ENCODE measurements at regions not wholly inside any gene's neighbourhood (a gene's known extent, or its start where the extent isn't known, plus 50 kb on each side); places are given as distances from the start of the nearest gene placed in this dataset.

GRCh38 chr4:8701126-8702019 lies 108.8 kb downstream of the CPZ start:
- intact Hi-C loops (cut with DNase I): no loop called here
- no peak for FAIRE-seq

DNA sequence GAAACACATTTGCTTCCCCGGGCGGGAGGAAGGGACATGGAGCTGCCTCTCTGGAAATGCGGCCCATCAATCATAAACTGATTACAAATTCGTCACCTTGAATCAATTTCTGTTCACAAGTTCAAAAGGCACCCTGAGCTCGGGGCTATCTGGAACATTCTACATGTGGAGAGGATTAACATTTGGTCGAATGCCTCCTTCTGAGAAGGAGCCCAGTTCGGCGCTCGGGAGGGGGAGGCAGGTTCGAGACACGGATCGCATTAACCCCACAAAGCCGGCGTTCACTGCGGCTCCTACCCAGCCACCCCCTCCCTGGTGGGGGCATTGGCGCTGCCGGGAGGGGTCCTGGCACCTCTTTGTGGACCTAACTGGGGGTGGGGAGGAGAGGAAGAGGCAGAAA lies 108.0 kb downstream of the CPZ start:
- no peak for FAIRE-seq
- Histone ChIP-seq H3K36me3 (no peaks in the 10 kb centered on the region), H3K27me3 (peaks cover 0 to 7% (median 0%) of the 10 kb centered on the region in 4 donors), H3K4me3 (no peak overlapping the region), H3K9me3 (no peaks in the 10 kb centered on the region), H3K27ac (no peak overlapping the region), H3K4me1 (no peaks in the 10 kb centered on the region)
- no peak for TF ChIP-seq CTCF (IDR thresholded peaks at IDR 0.05)
- intact Hi-C loops (cut with DNase I): no loop called here
- ATAC-seq: no peak
- no peak for DNase-seq
- WGBS, 2 donors: 10 to 11% methylated on average over 17 of the region's 17 CpGs

More at GRCh38 chr4:8701126-8702019, 108.8 kb downstream of the CPZ start:
- peak in 1 of 6 donors; percentile 39 for DNase-seq
- Histone ChIP-seq H3K4me3 (no peak overlapping the region), H3K4me1 (no peaks in the 10 kb centered on the region), H3K36me3 (no peaks in the 10 kb centered on the region), H3K9me3 (no peaks in the 10 kb centered on the region), H3K27ac (no peak overlapping the region), H3K27me3 (peaks cover 0 to 7% (median 0%) of the 10 kb centered on the region in 4 donors)
- 54 to 57% methylated on average over 21 to 22 of the region's 22 CpGs for WGBS, 2 donors
- no peak for ATAC-seq
- TF ChIP-seq CTCF (IDR thresholded peaks at IDR 0.05): no peak

- Histone ChIP-seq H3K9me3 (no peaks in the 10 kb centered on the region), H3K4me1 (no peaks in the 10 kb centered on the region), H3K27me3 (peaks cover 0 to 7% (median 0%) of the 10 kb centered on the region in 4 donors), H3K4me3 (no peak overlapping the region), H3K27ac (no peak overlapping the region), H3K36me3 (no peaks in the 10 kb centered on the region)
- no peak for ATAC-seq
- WGBS, 2 donors: 63 to 76% methylated on average over 23 to 24 of the region's 24 CpGs
- no peak for DNase-seq
- TF ChIP-seq CTCF (IDR thresholded peaks at IDR 0.05): no peak
- intact Hi-C loops (cut with DNase I): loop anchor here in 1 of 3 donors (10.0 kb wide), 1 partner anchor 175 kb away; the partner anchor contains the start of gene HMX1
- no peak for FAIRE-seq
These were observed 107.0 kb downstream of the CPZ start for GRCh38 chr4:8699479-8700145.

- TF ChIP-seq CTCF (IDR thresholded peaks at IDR 0.05): no peak
- Histone ChIP-seq H3K27ac (no peak overlapping the region), H3K4me3 (no peak overlapping the region), H3K4me1 (no peaks in the 10 kb centered on the region), H3K36me3 (no peaks in the 10 kb centered on the region), H3K9me3 (no peaks in the 10 kb centered on the region), H3K27me3 (peaks cover 0 to 7% (median 0%) of the 10 kb centered on the region in 4 donors)
- DNase-seq: no peak
- no peak for ATAC-seq
- 72 to 79% methylated on average over 4 of the region's 4 CpGs for WGBS, 2 donors
- intact Hi-C loops (cut with DNase I): loop anchor here in 1 of 3 donors (10.0 kb wide), 1 partner anchor 176 kb away; the partner anchor contains the start of gene HMX1
- no peak for FAIRE-seq
These were observed 106.5 kb downstream of the CPZ start for GRCh38 chr4:8699063-8699385.
